ENCODE measurements at regions not wholly inside any gene's neighbourhood (a gene's known extent, or its start where the extent isn't known, plus 50 kb on each side); places are given as distances from the start of the nearest gene placed in this dataset.
A peak's percentile ranks its signal among the peaks of the same experiment; 100 is the strongest.

GRCh38 chr16:85181739-85182129 lies 69.5 kb upstream of the CIBAR2 start (continued):
- TF ChIP-seq POLR2AphosphoS2 (IDR thresholded peaks at IDR 0.05; ENCODE audit: low read depth, low read length) (no peak), ZNF430 (CRISPR knock-in tag; IDR thresholded peaks at IDR 0.05) (0 out of 2 replicates have a peak, but pooled peaks have one; percentile 30), NFATC3 (CRISPR knock-in tag; IDR thresholded peaks at IDR 0.05) (no peak), ZNF564 (CRISPR knock-in tag; IDR thresholded peaks at IDR 0.05) (peak; percentile 85; the same call in 1 of the 2 replicates), CSRNP2 (CRISPR knock-in tag; conservative IDR thresholded peaks at IDR 0.05; ENCODE audit: low read depth) (no peak), ZNF343 (CRISPR knock-in tag; IDR thresholded peaks at IDR 0.05) (no peak), AGO2 (optimal IDR thresholded peaks at IDR 0.05; ENCODE audit: low read depth, low read length) (no peak), ZNF737 (CRISPR knock-in tag; IDR thresholded peaks at IDR 0.05; ENCODE audit: borderline replicate concordance) (no peak), ZHX1 (CRISPR knock-in tag; IDR thresholded peaks at IDR 0.05; ENCODE audit: low read depth) (peak; percentile 90; the same call in 1 of the 2 replicates), MLLT10 (CRISPR knock-in tag; IDR thresholded peaks at IDR 0.05) (no peak), ZNF337 (CRISPR knock-in tag; IDR thresholded peaks at IDR 0.05; ENCODE audit: borderline replicate concordance, low read depth) (no peak), JUNB (CRISPR knock-in tag; IDR thresholded peaks at IDR 0.05; ENCODE audit: borderline replicate concordance) (no peak), RBM22 (optimal IDR thresholded peaks at IDR 0.05; ENCODE audit: low read length) (no peak), ZNF329 (CRISPR knock-in tag; IDR thresholded peaks at IDR 0.05; ENCODE audit: low read depth) (no peak), NFIB (CRISPR knock-in tag; IDR thresholded peaks at IDR 0.05; ENCODE audit: borderline replicate concordance) (no peak), SALL1 (CRISPR knock-in tag; IDR thresholded peaks at IDR 0.05) (peak; percentile 77), RAD51 (IDR thresholded peaks at IDR 0.05; ENCODE audit: borderline replicate concordance) (no peak), LRRFIP1 (CRISPR knock-in tag; conservative IDR thresholded peaks at IDR 0.05) (no peak)
